ENCODE measurements at regions not wholly inside any gene's neighbourhood (a gene's known extent, or its start where the extent isn't known, plus 50 kb on each side); places are given as distances from the start of the nearest gene placed in this dataset.

GRCh38 chr2:180562378-180562777, 418.0 kb upstream of the UBE2E3 start:
- Histone ChIP-seq H3K4me2 (ENCODE audit: insufficient read depth, insufficient read length, low read length) (no peak overlapping the region), H3K79me1 (ENCODE audit: insufficient read depth, low read depth, low read length, poor library complexity, severe bottlenecking) (no peaks in the 10 kb centered on the region), H2BK12ac (ENCODE audit: insufficient read length, low read depth, low read length) (no peak overlapping the region), H3K4ac (ENCODE audit: low read depth, low read length) (no peak overlapping the region), H3K4me1 (ENCODE audit: insufficient read depth, low read length) (no peaks in the 10 kb centered on the region), H2AFZ (ENCODE audit: low read length) (no peak overlapping the region), H3K79me2 (ENCODE audit: insufficient read depth, low read length) (no peaks in the 10 kb centered on the region), H2BK15ac (ENCODE audit: low read depth, low read length) (no peak overlapping the region), H2BK120ac (ENCODE audit: low read depth, low read length, poor library complexity, severe bottlenecking) (no peak overlapping the region), H3K56ac (ENCODE audit: insufficient read length, low read depth, low read length) (no peak overlapping the region), H2BK20ac (ENCODE audit: low read depth, low read length, poor library complexity, severe bottlenecking) (no peak overlapping the region), H3K23me2 (ENCODE audit: insufficient read length, low read depth, low read length, poor library complexity, severe bottlenecking) (no peaks in the 10 kb centered on the region), H3K14ac (ENCODE audit: insufficient read depth, low read length) (no peak overlapping the region), H3K9me3 (ENCODE audit: control insufficient read depth, low read depth, low read length) (no peaks in the 10 kb centered on the region), H3K9ac (ENCODE audit: extremely low read depth, insufficient read length, low read length) (no peak overlapping the region), H4K91ac (ENCODE audit: insufficient read length, low read depth, low read length) (no peak overlapping the region), H2AK5ac (ENCODE audit: insufficient read length, low read length) (no peak overlapping the region), H3T11ph (ENCODE audit: low read length) (no peak overlapping the region), H3K23ac (ENCODE audit: insufficient read length, low read depth, low read length) (no peak overlapping the region), H4K5ac (ENCODE audit: insufficient read length, low read depth, low read length) (no peak overlapping the region), H3K18ac (ENCODE audit: insufficient read length, low read depth, low read length) (no peak overlapping the region), H4K8ac (replicated peaks; ENCODE audit: insufficient read length, low read depth, low read length) (no peak overlapping the region), H4K20me1 (ENCODE audit: control insufficient read depth, insufficient read depth, insufficient read length) (no peaks in the 10 kb centered on the region), H3K27ac (ENCODE audit: insufficient read length, low read depth, low read length) (no peak overlapping the region), H2BK5ac (ENCODE audit: insufficient read length, low read length) (no peak overlapping the region), H3K27me3 (ENCODE audit: insufficient read depth, low read length) (no peaks in the 10 kb centered on the region)
- WGBS (ENCODE audit: extremely low coverage, insufficient read length, low lambda C conversion rate), result no CpG with 5 or more reads among the region's 3 CpGs
- Mint-ChIP-seq H3K4me3 (no peak overlapping the region), H3K27me3 (ENCODE audit: low read depth) (no peaks in the 10 kb centered on the region), H3K27ac (no peak overlapping the region), H3K36me3 (ENCODE audit: insufficient read depth in 1 of 3, low read depth in 3 of 3) (no peaks in the 10 kb centered on the region), H3K9me3 (no peaks in the 10 kb centered on the region; a peak in 1 of 5 replicates), H3K4me1 (no peaks in the 10 kb centered on the region)
- no peak for TF ChIP-seq CTCF (conservative IDR thresholded peaks at IDR 0.05)
- no peak for DNase-seq

All from H9 (cell line).